Left lobe of liver (tissue), 2 donors: ENCODE measurements at regions not wholly inside any gene's neighbourhood (a gene's known extent, or its start where the extent isn't known, plus 50 kb on each side); places are given as distances from the start of the nearest gene placed in this dataset.
"Not testable (repeated sequence)": the region's sequence is repeated elsewhere in the genome, so short reads cannot be mapped to it uniquely, and the experiment has no call there.

Source experiments
- ATAC-seq: fragments of 200-7000 bp; cut with Tn5 transposase; one replicate; pipeline ENCODE4 v1.9.1; 2020; ENCODE audit warnings: mild to moderate bottlenecking, moderate library complexity
- DNase-seq: peaks from one replicate; pipeline ENCODE4 v3.0.0-alpha.2; 2020; ENCODE audit warnings: low spot score
- donor health status: DM: no; HTN: no; CAD: no; lungs with moderate emphysema.
- donor health status: DM: no; HTN: yes; CAD: no.

DNA sequence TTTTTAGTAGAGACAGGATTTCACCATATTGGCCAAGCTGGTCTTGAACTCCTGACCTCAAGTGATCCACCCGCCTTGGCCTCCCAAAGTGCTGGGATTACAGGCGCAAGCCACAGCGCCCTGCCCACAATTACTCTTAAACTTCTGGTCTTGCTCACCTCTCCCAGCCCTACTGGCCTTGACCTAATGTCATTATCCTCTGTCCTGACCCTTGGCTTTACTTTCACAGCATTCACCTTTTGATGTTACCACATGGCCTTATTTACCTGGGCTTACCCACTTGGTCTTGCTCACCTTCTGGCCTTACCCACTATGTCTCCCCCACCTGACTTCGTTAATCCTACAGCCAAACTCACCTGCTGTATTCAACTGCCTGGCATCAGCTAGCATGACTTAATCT, 105.9 kb downstream of the IL12A start:
- ATAC-seq (peak; percentile 52), DNase-seq (no peak)

DNA sequence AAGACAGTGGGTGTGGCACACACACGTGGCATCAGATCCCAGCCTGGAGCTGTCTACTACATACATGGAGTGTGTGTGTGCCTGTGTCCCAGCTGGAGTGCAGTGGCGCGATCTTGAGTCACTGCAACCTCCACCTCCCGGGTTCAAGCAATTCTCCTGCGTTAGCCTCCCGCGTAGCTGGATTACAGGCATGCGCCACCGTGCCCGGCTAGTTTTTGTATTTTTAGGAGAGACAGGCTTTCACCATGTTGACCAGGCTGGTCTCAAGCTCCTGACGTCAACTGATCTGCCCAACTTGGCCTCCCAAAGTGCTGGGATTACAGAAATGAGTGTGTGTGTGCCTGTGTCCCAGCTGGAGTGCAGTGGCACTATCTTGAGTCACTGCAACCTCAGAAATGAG, 108.8 kb downstream of the IL12A start:
- no peak for ATAC-seq
- no peak for DNase-seq

DNA sequence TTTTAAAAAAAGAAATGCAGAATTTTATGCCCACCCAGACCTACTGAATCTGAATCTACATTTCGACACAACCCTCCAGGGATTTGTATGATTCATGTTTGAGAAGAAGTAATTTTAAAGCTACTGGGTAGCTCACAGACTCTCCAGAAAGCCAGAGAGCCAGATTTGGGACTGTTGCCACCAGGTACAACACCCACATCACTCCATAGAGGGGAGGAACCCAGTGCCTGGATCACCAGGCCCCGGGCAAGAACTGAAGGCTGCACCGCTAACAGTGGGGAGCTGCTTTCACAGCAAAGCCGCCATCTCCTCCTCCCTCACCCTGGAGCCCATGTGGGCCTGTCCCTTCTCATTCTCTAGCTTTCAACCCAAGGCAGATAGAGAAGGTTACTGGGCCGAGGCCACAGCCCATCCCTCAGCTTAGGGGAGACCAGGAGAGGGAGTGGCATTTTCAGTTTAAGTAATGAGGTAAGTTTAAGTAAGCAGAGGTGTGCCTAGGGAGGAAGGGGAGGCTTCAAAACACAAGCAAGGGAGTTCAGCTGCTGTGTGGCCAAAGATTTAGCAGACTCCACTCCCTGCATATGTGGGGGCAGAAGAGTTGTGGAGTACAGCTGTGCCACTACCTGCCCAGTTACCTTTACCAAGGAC, 109.8 kb downstream of the IL12A start:
- ATAC-seq (no peak), DNase-seq (no peak)

DNA sequence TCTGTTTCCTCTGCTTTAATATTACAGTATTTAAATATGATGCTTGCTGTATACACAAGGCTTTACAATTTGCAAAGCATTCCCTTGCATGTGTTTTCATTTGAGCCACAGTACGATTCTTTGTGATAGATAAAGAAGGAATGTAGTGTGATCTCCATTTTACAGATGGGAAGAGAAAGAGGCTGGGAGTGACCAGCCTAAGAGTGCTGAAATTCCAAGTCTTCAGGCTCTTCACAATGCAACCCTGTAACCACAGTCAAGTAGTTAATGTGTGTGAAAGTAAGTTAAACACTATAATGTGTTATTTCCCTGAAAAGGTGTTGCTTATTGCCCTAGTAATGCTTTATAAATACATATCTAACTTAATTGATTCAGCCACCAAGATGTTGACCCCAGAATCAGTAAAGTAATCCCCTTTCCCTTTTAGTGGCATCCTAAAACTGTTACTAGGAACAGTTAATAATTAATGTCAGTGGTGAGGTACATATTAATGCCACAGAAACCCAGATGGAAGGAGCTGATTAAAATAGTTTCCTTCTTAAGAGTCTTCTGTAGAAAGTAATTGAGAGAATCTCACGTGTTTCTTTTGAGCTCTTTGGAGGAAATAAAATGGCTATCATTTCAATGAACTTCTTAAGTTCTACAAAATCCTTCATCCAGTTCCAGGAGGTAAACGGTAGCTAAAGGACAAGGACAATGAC, 110.4 kb downstream of the IL12A start:
- ATAC-seq (no peak), DNase-seq (no peak)

DNA sequence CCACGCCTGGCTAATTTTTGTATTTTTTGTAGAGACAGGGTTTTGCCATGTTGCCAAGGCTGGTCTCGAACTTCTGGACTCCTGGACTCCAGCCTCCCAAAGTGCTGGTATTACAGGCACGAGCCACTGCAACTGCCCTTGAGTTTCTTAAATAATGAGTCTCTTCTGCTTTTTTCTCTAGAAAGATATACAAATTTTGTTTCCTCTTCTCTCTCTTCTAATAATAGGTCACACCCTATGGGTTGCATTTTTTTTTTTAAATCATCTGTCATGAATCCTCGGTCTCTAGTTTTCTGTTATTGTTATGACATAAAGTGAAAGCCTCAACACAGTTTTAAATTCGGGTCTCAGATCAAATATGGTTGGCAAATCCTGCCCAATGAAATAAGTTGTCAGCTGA, 111.2 kb downstream of the IL12A start:
- ATAC-seq = no peak
- no peak for DNase-seq

DNA sequence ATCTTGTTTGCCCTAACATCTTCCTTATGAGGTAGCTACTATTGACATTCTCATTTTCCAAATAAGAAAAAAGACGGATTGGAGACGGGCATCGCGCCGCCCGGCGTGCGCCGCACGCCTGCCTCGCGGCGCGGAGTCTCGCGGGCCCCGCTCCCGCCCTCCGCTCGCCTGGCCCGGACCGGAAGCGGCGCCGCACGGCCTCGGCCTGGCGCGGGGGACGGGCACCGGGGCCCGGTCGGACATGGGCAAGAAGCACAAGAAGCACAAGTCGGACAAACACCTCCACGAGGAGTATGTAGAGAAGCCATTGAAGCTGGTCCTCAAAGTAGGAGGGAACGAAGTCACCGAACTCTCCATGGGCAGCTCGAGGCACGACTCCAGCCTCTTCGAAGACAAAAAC, 112.0 kb downstream of the IL12A start:
- DNase-seq (no peak), ATAC-seq (no peak)

DNA sequence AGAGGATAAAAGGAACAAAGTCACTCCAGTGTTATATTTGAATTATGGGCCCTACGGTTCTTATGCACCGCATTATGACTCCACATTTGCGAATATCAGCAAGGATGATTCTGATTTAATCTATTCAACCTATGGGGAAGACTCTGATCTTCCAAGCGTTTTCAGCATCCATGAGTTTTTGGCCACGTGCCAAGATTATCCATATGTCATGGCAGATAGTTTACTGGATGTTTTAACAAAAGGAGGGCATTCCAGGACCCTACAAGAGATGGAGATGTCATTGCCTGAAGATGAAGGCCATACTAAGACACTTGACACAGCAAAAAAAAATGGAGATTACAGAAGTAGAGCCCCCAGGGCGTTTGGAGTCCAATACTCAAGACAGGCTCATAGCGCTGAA, 113.4 kb downstream of the IL12A start:
- ATAC-seq = not testable (repeated sequence)

DNA sequence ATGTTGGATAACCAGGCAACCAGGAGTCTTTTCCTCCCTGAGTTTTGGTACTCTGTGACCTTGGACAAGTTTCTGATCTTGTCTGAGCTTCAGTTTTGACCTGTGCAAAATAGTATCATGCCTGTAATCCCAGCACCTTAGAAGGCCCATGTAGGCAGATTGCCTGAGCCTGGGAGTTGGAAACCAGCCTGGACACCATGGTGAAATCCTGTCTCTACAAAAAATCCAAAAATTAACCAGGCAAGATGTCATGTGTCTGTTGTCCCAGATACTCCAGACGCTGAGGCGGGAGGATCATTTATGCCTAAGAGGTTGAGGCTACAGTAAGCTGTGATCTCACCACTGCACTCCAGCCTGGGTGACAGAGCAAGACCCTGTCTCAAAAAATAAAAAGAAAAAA, 114.8 kb downstream of the IL12A start:
- ATAC-seq = peak; percentile 75
- peak; percentile 68 for DNase-seq

More for the DNA sequence above, 113.4 kb downstream of the IL12A start:
- not testable (repeated sequence) for DNase-seq

DNA sequence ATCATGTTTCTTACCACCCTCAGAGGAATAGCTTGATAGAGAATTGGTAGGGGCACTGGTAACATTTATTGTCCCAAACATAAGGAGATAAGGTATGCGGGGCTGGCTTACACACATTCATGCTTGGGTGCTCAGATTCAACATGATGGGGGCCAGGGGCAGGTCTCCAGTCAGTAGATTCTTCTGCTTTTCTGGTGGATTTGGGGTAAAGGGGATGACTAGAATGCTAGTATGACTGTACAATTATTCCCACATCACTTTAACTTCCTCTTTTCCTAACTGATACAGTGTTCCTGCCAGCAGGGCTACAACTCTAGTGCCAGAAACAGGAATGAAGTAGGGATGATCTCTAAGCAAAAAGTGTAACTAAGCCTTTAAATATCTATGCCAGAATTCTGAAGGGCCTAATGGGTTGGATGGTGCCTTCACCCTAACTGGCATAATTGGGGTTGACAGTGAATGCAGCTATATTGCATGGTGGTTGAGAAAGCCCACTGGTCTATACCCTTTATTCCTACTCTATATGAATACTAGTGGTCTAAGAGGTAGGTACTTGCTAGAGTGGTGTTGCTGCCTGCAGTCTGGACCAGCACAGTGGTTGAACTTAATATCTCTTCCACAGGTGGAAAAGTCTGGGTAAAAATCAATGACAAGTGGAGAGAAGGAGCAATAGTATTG, 117.4 kb downstream of the IL12A start:
- no peak for ATAC-seq

DNA sequence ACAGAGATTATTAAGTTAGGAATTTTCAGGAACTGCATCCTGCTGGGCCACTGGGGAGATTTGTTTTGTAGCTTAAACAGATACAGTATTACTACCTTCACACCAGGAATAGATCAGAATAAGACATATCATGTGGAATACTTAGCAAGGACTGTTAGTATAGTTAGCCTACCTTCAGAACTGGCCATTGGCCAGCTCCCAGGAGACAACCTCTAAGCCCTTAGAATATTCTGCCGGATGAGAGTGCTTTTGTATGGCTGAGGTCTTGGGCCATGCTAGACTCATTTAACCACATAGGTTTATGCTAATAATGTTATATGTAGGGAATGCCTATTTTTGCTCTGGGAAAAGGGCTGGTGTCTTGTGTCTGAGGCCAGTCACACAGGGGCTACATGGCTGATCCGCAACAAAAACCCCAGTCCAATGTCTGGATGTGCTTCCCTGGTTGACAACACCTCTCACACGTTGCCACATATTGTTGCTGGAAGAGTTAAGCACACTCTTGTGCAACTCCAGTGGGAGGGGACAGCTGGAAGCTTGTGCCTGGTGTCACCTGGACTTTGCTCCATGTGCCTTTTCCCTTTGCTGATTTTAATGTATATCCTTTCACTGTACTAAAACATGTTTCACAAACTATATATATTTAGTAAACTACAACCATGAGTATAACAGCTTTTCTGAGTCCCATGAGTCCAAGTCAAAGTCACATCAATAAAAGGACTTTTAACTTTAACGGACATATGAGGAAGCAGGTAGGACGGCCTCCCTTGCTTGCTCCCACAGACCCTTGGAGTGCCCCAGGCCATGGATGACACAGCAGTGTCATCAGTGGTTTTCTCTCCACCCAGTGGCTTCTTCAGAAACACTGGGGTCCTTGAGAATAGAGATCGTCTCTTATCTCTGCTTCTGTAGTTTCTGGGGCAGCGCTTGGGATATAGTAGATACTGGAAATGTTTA, 118.0 kb upstream of the C3orf80 start:
- ATAC-seq (peak; percentile 89), DNase-seq (peak; percentile 84)

More for the DNA sequence above, 117.4 kb downstream of the IL12A start:
- no peak for DNase-seq

DNA sequence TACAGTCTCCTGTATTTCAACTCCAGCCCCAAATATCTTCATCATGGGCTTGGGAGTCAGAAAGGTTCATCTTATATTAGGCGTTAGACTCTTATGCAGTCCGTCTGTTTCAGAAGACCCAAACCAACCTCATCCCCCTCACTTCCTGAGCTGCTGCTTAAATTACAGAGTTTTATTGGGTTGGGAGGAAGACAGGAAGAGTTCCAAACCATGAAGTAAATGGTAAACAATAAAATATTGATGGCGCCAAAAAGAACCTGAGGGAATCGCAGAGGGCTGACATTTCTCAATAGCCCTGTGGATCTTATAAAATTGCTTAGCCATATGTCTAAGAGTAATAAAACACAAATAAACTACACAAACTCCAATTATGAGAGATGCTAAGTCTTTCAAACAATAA, 116.9 kb upstream of the C3orf80 start:
- no peak for ATAC-seq
- no peak for DNase-seq

DNA sequence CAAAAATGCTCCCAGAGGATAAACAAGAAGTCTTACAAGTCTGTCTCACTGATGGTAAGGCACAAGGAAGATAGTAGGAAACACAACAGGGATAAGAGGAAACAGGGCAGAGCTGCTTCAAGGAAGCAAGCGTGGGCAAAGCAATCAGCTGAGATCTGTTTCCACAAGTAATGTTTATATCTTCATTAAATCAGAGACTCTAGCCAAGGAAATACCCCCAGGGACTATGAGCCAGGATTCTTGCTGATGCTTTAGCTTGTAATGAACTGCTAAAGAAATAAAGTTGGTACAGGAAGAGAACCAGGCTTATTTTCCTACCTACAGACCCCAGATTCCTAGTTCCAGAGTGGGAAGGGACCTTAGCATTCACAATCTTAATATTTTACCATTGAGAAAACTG, 112.7 kb upstream of the C3orf80 start:
- DNase-seq (no peak), ATAC-seq (no peak)

DNA sequence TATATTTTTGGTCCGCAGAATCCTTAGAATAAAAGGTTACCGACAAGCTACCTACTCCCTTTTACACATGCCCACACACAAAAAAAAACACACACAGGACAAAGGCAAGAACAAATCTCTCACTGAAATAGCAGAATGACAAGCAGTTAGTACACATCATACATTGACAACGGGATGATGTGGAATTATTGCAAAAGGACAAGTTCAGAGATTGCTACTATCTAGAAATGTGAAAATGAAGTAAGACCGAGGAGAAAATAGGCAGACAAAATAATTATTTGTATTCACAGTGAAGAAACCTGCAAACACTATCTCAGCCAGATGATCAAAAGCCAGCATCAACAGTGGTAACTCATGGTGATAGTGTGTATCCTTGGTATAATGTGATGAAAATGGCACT, 112.2 kb upstream of the C3orf80 start:
- ATAC-seq (peak; percentile 35), DNase-seq (no peak)

DNA sequence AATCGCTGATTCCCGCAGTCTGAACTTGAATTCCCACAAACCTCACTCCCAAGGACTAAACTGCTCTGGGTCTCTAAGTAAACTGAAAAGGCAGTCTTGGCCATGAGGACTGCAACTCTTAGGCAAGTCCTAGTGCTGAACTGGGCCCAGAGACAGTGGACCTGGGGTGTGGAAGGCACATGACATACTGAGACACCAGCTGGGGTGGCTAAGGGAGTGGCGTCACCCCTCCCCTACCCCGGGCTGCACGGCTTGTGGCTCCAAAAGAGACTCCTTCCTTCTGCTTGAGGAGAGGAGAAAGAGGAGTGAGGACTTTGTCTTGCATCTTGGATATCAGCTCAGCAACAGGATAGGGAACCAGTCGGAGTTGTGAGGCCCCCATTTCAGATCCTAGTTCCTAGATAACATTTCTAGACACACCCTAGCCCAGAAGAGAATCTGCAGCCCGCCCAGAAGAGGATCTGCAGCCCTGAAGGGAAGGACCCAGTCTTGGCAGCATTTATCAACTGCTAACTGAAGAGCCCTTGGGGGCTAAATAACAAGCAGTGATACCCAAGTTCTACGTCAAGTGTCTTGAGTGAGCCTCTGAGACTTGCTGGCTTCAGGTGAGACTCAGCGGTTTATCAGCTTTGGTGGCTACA, 110.7 kb upstream of the C3orf80 start:
- ATAC-seq (no peak), DNase-seq (no peak)

DNA sequence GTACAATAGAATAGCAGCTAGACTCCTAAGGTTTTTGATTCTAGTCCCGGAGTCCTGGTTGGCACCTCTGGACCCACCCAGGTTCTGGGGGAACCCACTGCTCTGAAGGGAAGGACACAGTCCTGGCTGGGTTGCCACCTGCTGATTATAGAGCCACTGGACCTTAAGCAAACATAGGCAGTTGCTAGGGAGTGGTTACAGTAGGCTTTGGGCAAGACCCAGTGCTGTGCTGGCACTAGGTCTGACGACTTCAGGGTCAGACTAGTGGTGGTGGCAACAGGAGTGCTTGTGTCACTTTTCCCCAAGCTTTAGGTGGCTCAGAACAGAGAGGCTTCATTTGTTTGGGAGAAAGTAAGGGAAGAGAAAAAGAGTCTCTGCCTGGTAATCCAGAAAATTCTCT, 109.8 kb upstream of the C3orf80 start:
- no peak for DNase-seq

DNA sequence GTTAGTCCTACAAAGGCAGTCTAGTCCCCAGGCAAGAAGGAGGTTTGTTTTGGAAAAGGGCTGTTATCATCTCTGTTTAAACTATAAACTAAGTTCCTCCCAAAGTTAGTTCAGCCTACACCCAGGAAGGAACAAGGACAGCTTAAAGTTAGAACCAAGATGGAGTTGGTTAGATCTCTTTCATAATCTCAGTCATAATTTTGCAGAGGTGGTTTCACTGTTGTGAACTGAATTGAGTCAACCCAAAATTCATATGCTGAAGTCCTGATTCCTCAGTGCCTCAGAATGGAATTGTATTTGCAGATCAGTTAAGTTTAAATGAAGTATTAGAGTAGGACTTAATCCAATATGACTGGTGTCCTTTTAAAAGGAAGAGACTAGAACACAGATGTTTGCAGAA, 101.0 kb upstream of the C3orf80 start:
- DNase-seq = no peak
- ATAC-seq = no peak

More for the DNA sequence above, 109.8 kb upstream of the C3orf80 start:
- peak; percentile 83 for ATAC-seq

DNA sequence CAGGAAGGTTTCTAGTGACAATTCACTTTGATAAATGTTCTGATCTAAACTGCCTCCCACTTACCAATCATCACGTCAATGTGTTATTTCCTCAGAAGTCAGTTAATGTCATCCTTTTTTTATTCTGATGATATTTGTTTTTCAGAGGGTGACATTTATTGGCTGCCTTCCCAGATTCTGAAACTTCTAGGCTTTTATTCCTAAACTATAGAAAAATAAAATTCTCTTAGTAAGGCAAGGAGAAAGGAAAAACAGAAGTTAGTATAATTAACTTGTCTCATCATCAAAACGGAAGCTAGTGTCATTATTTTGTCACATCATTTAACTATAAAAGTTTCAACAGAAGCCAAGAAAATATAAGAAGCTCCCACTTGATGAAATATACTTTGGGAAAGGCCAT, 100.0 kb upstream of the C3orf80 start:
- ATAC-seq (no peak), DNase-seq (no peak)

DNA sequence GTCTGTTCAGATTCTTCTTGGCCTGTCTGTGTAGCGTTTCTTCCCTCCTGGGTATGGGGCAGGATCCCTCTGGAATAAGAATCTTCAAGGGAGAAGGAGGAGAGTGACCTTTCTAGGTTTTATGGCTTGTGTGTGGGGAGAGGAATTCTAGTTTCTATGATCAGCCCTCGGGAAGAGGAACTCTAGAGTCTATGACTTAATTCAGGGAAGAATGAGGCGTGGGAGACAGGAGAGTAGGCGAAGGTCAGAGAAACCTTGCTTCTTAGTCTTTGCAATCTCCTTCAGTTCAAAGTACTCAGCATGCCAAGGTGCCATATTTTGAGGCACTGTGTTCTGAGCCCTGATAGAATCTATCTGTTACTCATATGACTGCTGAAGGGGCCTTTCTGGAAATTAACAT, 99.2 kb upstream of the C3orf80 start:
- DNase-seq = no peak
- ATAC-seq = no peak

DNA sequence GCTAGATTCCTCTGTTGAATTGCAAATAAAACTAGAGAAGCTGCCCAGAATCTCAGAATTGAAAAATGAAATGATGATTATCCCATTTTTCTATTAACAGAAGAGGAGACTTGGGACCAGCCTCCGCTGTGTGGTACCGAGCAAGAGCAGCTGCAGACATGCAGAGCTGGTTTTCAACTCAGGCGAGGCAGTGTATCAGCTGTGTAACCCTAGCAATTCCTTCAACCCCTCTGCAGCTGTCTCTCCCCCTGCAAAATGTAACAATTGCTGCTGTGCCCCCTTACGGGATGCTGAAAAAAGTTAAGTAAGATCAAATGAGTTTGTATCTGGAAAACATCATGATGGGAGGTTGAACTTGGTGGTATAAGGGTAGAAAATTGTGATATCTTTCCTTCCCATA, 98.5 kb upstream of the C3orf80 start:
- ATAC-seq = no peak
- no peak for DNase-seq

DNA sequence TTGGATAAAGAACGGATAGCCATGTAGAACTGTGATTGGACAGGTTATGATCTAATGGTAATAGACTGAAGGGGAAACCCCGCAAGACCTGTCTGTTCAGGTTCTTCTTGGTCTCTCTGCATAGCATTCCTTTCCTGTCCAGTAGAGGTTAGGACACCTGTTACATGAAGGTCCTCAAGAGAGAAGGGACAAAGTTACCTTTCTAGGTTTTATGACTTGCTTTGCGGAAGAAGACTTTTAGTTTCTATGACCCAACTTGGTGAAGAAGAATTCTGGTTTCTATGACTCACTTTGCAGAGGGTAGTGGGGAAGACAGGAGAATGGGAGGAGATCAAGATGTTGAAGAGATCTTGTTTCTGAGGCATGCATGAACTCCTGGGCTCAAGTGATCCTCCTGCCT, 97.9 kb upstream of the C3orf80 start:
- no peak for DNase-seq
- ATAC-seq = no peak

DNA sequence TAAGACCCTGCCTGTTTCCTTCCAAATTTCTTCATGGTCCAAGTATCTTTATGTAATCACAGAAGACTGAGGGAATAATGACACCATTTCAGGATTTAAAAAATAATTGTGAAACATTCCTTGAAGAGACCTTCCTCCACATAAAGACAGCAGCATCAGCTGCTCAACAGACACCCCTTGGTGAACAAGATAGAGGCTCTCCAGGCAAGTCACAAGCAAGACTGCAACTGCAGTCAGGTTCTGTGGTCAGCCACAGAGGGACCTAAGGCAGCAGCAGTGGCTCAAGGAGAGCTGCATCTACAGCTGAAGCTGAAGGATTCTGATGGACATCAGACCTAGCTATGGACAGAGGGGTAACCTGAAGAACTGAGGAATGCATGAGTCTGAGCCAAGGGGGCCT, 97.2 kb upstream of the C3orf80 start:
- DNase-seq = no peak
- ATAC-seq = no peak
